ENCODE measurements at regions not wholly inside any gene's neighbourhood (a gene's known extent, or its start where the extent isn't known, plus 50 kb on each side); places are given as distances from the start of the nearest gene placed in this dataset.

GRCh38 chr4:33448948-33449347 lies 2728.8 kb downstream of the PCDH7 start:
- H3K27me3 ChIP-seq: no peaks in the 10 kb centered on the region
- H3K4me1 ChIP-seq: no peaks in the 10 kb centered on the region
- H3K27ac ChIP-seq: no peak overlapping the region
- WGBS, 2 donors: 76 to 91% methylated on average over 3 of the region's 3 CpGs
- ATAC-seq (ENCODE audit: low FRiP score in 2 of 2) (no peak), DNase-seq (no peak)
- no peaks in the 10 kb centered on the region for H3K36me3 ChIP-seq
- H3K9me3 ChIP-seq: no peaks in the 10 kb centered on the region
- H3K4me3 ChIP-seq: no peak overlapping the region
- TF ChIP-seq POLR2AphosphoS5 (IDR thresholded peaks at IDR 0.05): no peak
- TF ChIP-seq POLR2A (IDR thresholded peaks at IDR 0.05): no peak
- no peak for TF ChIP-seq EP300 (IDR thresholded peaks at IDR 0.05)

DNA sequence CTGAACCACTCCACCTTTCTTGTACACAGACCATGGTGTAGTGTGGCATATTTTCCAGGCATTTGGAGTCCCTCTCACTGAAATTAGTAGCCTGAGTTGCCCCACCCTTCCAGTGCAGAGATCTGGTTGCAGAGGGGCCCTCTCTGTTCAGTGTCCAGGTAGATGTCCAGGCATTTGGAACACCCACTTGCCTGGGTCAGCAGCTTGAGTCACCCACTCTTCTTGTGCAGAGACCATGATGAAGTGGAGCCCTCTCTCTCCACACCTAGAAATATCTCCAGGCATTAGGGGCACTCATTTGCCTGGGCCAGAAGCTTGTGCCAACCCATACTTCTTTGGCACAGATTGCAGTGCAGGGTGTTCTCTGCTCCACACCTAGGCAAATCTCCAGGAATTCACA lies 2733.3 kb downstream of the PCDH7 start:
- ATAC-seq (ENCODE audit: low FRiP score in 2 of 2) (no peak), DNase-seq (no peak)
- Histone ChIP-seq H3K27ac (no peak overlapping the region), H3K27me3 (no peaks in the 10 kb centered on the region), H3K9me3 (no peaks in the 10 kb centered on the region), H3K4me3 (no peak overlapping the region), H3K36me3 (no peaks in the 10 kb centered on the region), H3K4me1 (no peaks in the 10 kb centered on the region)
- TF ChIP-seq CTCF (IDR thresholded peaks at IDR 0.05) (no peak), EP300 (IDR thresholded peaks at IDR 0.05) (no peak), POLR2A (IDR thresholded peaks at IDR 0.05) (no peak), POLR2AphosphoS5 (IDR thresholded peaks at IDR 0.05) (no peak)

- H3K27me3 ChIP-seq: no peaks in the 10 kb centered on the region
- DNase-seq (no peak), ATAC-seq (ENCODE audit: low FRiP score in 2 of 2) (no peak)
- H3K4me3 ChIP-seq: no peak overlapping the region
- 87 to 100% methylated on average over 1 of the region's 1 CpG for WGBS, 2 donors
- TF ChIP-seq POLR2A (IDR thresholded peaks at IDR 0.05) (no peak), EP300 (IDR thresholded peaks at IDR 0.05) (no peak)
- no peak overlapping the region for H3K27ac ChIP-seq
- no peaks in the 10 kb centered on the region for H3K4me1 ChIP-seq
- H3K36me3 ChIP-seq: no peaks in the 10 kb centered on the region
- no peaks in the 10 kb centered on the region for H3K9me3 ChIP-seq
Observed at GRCh38 chr4:33453916-33454315, 2733.7 kb downstream of the PCDH7 start.

GRCh38 chr4:33465565-33465964 lies 2745.4 kb downstream of the PCDH7 start:
- H3K9me3 ChIP-seq: no peaks in the 10 kb centered on the region
- no peaks in the 10 kb centered on the region for H3K27me3 ChIP-seq
- ATAC-seq (ENCODE audit: low FRiP score in 2 of 2) (no peak), DNase-seq (no peak)
- no peaks in the 10 kb centered on the region for H3K36me3 ChIP-seq
- TF ChIP-seq POLR2AphosphoS5 (IDR thresholded peaks at IDR 0.05) (no peak), CTCF (IDR thresholded peaks at IDR 0.05) (no peak), POLR2A (IDR thresholded peaks at IDR 0.05) (no peak), EP300 (IDR thresholded peaks at IDR 0.05) (no peak)
- H3K27ac ChIP-seq: no peak overlapping the region
- H3K4me3 ChIP-seq: no peak overlapping the region
- no peaks in the 10 kb centered on the region for H3K4me1 ChIP-seq

- Histone ChIP-seq H3K9me3 (no peaks in the 10 kb centered on the region), H3K27ac (no peak overlapping the region), H3K27me3 (no peaks in the 10 kb centered on the region), H3K4me1 (no peaks in the 10 kb centered on the region), H3K36me3 (no peaks in the 10 kb centered on the region), H3K4me3 (no peak overlapping the region)
- 89 to 92% methylated on average over 13 of the region's 13 CpGs for WGBS, 2 donors
- no peak for ATAC-seq (ENCODE audit: low FRiP score in 2 of 2)
- TF ChIP-seq EP300 (IDR thresholded peaks at IDR 0.05) (no peak), POLR2A (IDR thresholded peaks at IDR 0.05) (no peak), CTCF (IDR thresholded peaks at IDR 0.05) (no peak), POLR2AphosphoS5 (IDR thresholded peaks at IDR 0.05) (no peak)
- DNase-seq: peak in 1 of 2 donors; percentile 5
Observed at GRCh38 chr4:33467291-33467690, 2747.1 kb downstream of the PCDH7 start.

GRCh38 chr4:33470805-33471204 lies 2750.6 kb downstream of the PCDH7 start:
- peak in 1 of 2 donors; percentile 62 for ATAC-seq (ENCODE audit: low FRiP score in 2 of 2)
- Histone ChIP-seq H3K4me3 (no peak overlapping the region), H3K27ac (no peak overlapping the region), H3K4me1 (no peaks in the 10 kb centered on the region), H3K27me3 (no peaks in the 10 kb centered on the region), H3K9me3 (no peaks in the 10 kb centered on the region), H3K36me3 (no peaks in the 10 kb centered on the region)
- 85 to 86% methylated on average over 3 to 4 of the region's 4 CpGs for WGBS, 2 donors
- peak in 1 of 2 donors; percentile 36 for DNase-seq
- no peak for TF ChIP-seq CTCF (IDR thresholded peaks at IDR 0.05)
- no peak for TF ChIP-seq POLR2AphosphoS5 (IDR thresholded peaks at IDR 0.05)
- TF ChIP-seq POLR2A (IDR thresholded peaks at IDR 0.05): no peak
- no peak for TF ChIP-seq EP300 (IDR thresholded peaks at IDR 0.05)
